A549 (cell line): ENCODE measurements at regions not wholly inside any gene's neighbourhood (a gene's known extent, or its start where the extent isn't known, plus 50 kb on each side); places are given as distances from the start of the nearest gene placed in this dataset.

Experiments
- POLR2AphosphoS2 ChIP-seq: conservative IDR thresholded peaks from 2 replicates; pipeline ENCODE4 v1.6.1; 2012; ENCODE audit warnings: low read length, improper control_type of control experiment, inconsistent platforms
- RNF2 ChIP-seq: fragments of 200-600 bp; sonication (generic); IDR thresholded peaks from 2 replicates; pipeline ENCODE4 v1.6.1; 2016; ENCODE audit warnings: low read depth, mild to moderate bottlenecking, antibody characterized with exemption, moderate library complexity, borderline replicate concordance
- TF ChIP-seq, protein P1 (sequence below): fragments of >200 bp; sonication (Bioruptor Twin); formaldehyde crosslinking; IDR thresholded peaks from 3 replicates; pipeline ENCODE4 v1.5.1; 2016
- TF ChIP-seq, protein P2 (sequence below): fragments of >200 bp; sonication (Bioruptor Twin); formaldehyde crosslinking; IDR thresholded peaks from 3 replicates; pipeline ENCODE4 v1.6.1; 2016

DNA sequence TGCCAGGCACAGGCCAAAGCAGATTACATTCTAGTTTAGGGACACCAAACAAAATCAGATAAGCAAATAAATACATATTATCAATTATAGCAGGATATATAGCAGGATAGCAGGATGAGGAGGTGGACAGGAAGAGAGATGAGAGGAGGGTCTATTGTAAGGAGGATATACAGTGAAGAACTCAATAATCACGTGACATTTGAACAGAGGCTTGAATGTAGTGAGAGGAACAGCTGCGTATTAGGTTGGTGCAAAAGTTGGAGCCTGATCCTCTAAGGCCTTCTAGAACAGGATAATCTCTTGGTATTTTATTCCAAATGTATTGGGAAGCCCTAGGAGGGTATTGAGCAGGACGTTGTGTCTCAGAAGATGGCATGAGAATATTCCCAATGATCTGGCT is 136.7 kb downstream of the CYLD start:
- TF ChIP-seq POLR2AphosphoS2 (no peak), RNF2 (no peak)
- TF ChIP-seq, protein P1, sequence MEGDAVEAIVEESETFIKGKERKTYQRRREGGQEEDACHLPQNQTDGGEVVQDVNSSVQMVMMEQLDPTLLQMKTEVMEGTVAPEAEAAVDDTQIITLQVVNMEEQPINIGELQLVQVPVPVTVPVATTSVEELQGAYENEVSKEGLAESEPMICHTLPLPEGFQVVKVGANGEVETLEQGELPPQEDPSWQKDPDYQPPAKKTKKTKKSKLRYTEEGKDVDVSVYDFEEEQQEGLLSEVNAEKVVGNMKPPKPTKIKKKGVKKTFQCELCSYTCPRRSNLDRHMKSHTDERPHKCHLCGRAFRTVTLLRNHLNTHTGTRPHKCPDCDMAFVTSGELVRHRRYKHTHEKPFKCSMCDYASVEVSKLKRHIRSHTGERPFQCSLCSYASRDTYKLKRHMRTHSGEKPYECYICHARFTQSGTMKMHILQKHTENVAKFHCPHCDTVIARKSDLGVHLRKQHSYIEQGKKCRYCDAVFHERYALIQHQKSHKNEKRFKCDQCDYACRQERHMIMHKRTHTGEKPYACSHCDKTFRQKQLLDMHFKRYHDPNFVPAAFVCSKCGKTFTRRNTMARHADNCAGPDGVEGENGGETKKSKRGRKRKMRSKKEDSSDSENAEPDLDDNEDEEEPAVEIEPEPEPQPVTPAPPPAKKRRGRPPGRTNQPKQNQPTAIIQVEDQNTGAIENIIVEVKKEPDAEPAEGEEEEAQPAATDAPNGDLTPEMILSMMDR: no peak
- TF ChIP-seq, protein P2, sequence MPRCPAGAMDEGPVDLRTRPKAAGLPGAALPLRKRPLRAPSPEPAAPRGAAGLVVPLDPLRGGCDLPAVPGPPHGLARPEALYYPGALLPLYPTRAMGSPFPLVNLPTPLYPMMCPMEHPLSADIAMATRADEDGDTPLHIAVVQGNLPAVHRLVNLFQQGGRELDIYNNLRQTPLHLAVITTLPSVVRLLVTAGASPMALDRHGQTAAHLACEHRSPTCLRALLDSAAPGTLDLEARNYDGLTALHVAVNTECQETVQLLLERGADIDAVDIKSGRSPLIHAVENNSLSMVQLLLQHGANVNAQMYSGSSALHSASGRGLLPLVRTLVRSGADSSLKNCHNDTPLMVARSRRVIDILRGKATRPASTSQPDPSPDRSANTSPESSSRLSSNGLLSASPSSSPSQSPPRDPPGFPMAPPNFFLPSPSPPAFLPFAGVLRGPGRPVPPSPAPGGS: no peak
